ENCODE measurements at regions not wholly inside any gene's neighbourhood (a gene's known extent, or its start where the extent isn't known, plus 50 kb on each side); places are given as distances from the start of the nearest gene placed in this dataset.

DNA sequence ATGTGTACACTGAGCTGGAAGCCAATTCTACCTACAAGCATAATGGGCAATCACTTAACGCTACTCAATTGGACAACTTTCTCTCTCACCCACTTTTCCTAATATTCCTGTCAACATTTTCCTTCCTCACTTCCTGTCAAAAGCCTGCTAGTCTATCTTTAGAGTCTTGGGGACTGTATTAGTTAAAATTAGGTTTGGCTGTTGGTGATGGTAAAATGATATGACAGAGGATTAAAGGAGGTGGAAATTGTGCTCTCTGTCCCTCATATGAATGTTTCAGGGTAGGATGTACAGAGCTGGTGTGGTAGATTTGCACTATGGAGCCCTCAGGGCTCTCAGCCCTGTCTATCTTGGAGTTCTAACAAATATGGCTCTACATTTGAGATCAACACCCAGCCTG, 129.7 kb downstream of the CEP57L1 start:
- Histone ChIP-seq H3K4me3 (ENCODE audit: low read length) (no peak overlapping the region), H3K4me2 (ENCODE audit: low read length) (no peak overlapping the region), H2AFZ (ENCODE audit: low read depth, low read length) (no peak overlapping the region), H3K9me3 (ENCODE audit: low read length) (no peaks in the 10 kb centered on the region), H3K79me2 (replicated peaks; ENCODE audit: insufficient read depth, low read length) (no peaks in the 10 kb centered on the region), H3F3A (ENCODE audit: insufficient read depth, low read length, poor library complexity, severe bottlenecking) (no peaks in the 10 kb centered on the region), H4K20me1 (ENCODE audit: insufficient read depth) (no peaks in the 10 kb centered on the region), H3K27ac (ENCODE audit: low read length) (no peak overlapping the region), H3K9me2 (ENCODE audit: insufficient read depth, low read length) (no peaks in the 10 kb centered on the region), H3K9ac (ENCODE audit: low read length) (no peak overlapping the region), H3K36me3 (ENCODE audit: insufficient read depth, low read length) (no peaks in the 10 kb centered on the region), H3K27me3 (ENCODE audit: insufficient read depth, low read depth, low read length) (no peaks in the 10 kb centered on the region)
- TF ChIP-seq EZH2 (IDR thresholded peaks at IDR 0.05; ENCODE audit: borderline replicate concordance, insufficient read depth, low read length, poor library complexity, severe bottlenecking) (no peak), MXI1 (conservative IDR thresholded peaks at IDR 0.05; ENCODE audit: poor library complexity, severe bottlenecking) (no peak)
- TF ChIP-seq, protein P1, sequence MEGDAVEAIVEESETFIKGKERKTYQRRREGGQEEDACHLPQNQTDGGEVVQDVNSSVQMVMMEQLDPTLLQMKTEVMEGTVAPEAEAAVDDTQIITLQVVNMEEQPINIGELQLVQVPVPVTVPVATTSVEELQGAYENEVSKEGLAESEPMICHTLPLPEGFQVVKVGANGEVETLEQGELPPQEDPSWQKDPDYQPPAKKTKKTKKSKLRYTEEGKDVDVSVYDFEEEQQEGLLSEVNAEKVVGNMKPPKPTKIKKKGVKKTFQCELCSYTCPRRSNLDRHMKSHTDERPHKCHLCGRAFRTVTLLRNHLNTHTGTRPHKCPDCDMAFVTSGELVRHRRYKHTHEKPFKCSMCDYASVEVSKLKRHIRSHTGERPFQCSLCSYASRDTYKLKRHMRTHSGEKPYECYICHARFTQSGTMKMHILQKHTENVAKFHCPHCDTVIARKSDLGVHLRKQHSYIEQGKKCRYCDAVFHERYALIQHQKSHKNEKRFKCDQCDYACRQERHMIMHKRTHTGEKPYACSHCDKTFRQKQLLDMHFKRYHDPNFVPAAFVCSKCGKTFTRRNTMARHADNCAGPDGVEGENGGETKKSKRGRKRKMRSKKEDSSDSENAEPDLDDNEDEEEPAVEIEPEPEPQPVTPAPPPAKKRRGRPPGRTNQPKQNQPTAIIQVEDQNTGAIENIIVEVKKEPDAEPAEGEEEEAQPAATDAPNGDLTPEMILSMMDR (IDR thresholded peaks at IDR 0.05; ENCODE audit: poor library complexity, severe bottlenecking), result no peak

DNA sequence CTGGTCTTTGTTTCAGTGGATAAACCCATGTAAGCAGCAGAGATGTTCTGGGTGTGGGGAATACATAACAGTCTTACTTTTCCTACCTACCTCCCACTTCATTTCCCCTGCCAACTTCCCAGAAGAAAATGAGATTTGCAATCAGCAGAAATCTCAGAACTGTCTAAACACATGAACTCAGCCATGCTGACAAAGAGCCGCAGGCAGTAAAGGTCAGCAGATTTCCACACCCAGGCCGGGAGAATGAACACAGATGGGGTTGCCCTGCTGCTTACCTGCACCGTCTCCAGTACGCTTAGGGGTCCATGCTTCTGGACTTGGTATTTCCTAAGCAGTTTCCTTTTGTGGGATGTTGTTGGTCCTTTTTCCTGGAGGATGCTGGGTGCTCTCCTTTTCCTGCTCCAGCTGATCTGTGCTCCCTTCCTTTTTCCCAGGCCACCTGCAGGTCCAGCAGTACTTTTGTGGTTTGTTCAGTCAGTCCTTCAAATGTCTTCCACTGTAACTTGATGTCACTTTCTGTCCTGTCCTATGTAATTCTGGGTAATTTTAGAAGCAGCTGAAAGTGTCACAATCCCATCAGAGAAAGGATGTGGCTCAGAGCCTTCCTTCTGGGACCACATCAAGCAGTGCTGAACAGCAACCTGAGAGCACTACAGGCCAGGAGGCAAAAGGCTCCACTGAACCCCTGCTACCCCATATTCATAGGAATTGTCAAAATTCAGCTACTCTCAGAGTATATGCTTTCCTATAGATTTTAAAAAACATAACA, 129.0 kb downstream of the CEP57L1 start:
- Histone ChIP-seq H3K4me3 (ENCODE audit: low read length) (no peak overlapping the region), H3K4me2 (ENCODE audit: low read length) (no peak overlapping the region), H3K27me3 (ENCODE audit: insufficient read depth, low read depth, low read length) (no peaks in the 10 kb centered on the region), H3K9me3 (ENCODE audit: low read length) (no peaks in the 10 kb centered on the region), H3K9ac (ENCODE audit: low read length) (no peak overlapping the region), H3F3A (ENCODE audit: insufficient read depth, low read length, poor library complexity, severe bottlenecking) (no peaks in the 10 kb centered on the region), H4K20me1 (ENCODE audit: insufficient read depth) (no peaks in the 10 kb centered on the region), H3K79me2 (replicated peaks; ENCODE audit: insufficient read depth, low read length) (no peaks in the 10 kb centered on the region), H3K27ac (ENCODE audit: low read length) (no peak overlapping the region), H2AFZ (ENCODE audit: low read depth, low read length) (no peak overlapping the region), H3K36me3 (ENCODE audit: insufficient read depth, low read length) (no peaks in the 10 kb centered on the region), H3K9me2 (ENCODE audit: insufficient read depth, low read length) (no peaks in the 10 kb centered on the region)
- TF ChIP-seq EP300 (conservative IDR thresholded peaks at IDR 0.05; ENCODE audit: poor library complexity, severe bottlenecking) (no peak), TAF1 (IDR thresholded peaks at IDR 0.05; ENCODE audit: low read depth) (no peak), EZH2 (IDR thresholded peaks at IDR 0.05; ENCODE audit: borderline replicate concordance, insufficient read depth, low read length, poor library complexity, severe bottlenecking) (no peak), MXI1 (conservative IDR thresholded peaks at IDR 0.05; ENCODE audit: poor library complexity, severe bottlenecking) (no peak), RAD21 (conservative IDR thresholded peaks at IDR 0.05) (no peak), SMC3 (conservative IDR thresholded peaks at IDR 0.05; ENCODE audit: poor library complexity) (no peak), POLR2AphosphoS5 (IDR thresholded peaks at IDR 0.05) (no peak)
- TF ChIP-seq, protein P2, sequence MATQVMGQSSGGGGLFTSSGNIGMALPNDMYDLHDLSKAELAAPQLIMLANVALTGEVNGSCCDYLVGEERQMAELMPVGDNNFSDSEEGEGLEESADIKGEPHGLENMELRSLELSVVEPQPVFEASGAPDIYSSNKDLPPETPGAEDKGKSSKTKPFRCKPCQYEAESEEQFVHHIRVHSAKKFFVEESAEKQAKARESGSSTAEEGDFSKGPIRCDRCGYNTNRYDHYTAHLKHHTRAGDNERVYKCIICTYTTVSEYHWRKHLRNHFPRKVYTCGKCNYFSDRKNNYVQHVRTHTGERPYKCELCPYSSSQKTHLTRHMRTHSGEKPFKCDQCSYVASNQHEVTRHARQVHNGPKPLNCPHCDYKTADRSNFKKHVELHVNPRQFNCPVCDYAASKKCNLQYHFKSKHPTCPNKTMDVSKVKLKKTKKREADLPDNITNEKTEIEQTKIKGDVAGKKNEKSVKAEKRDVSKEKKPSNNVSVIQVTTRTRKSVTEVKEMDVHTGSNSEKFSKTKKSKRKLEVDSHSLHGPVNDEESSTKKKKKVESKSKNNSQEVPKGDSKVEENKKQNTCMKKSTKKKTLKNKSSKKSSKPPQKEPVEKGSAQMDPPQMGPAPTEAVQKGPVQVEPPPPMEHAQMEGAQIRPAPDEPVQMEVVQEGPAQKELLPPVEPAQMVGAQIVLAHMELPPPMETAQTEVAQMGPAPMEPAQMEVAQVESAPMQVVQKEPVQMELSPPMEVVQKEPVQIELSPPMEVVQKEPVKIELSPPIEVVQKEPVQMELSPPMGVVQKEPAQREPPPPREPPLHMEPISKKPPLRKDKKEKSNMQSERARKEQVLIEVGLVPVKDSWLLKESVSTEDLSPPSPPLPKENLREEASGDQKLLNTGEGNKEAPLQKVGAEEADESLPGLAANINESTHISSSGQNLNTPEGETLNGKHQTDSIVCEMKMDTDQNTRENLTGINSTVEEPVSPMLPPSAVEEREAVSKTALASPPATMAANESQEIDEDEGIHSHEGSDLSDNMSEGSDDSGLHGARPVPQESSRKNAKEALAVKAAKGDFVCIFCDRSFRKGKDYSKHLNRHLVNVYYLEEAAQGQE (IDR thresholded peaks at IDR 0.05; ENCODE audit: borderline replicate concordance), result no peak
- TF ChIP-seq, protein P1 (IDR thresholded peaks at IDR 0.05; ENCODE audit: poor library complexity, severe bottlenecking), result no peak

Measured in neural cell (in vitro differentiated cells).